PC-3 (cell line): ENCODE measurements at regions not wholly inside any gene's neighbourhood (a gene's known extent, or its start where the extent isn't known, plus 50 kb on each side); places are given as distances from the start of the nearest gene placed in this dataset.

Source experiments
- ATAC-seq: fragments of 200-7000 bp; cut with Tn5 transposase; 2 replicates; pipeline ENCODE4 v1.9.1; 2020; ENCODE audit warnings: mild to moderate bottlenecking, moderate library complexity
- BruUV-seq: library from RNA; stranded (reverse); fragments of 400-500 nt; replicated peaks from 2 replicates; lab custom pipeline; 2021; lab: Mats Ljungman, UMichigan
- CTCF ChIA-PET: fragments of 300-600 bp; sonication (Branson Sonifier 250); formaldehyde crosslinking; loops from one replicate; lab custom pipeline; 2022; ENCODE audit warnings: antibody characterized with exemption; lab: Charles Lee
- POLR2A ChIA-PET: fragments of 300-600 bp; sonication (Branson Sonifier 250); formaldehyde crosslinking; loops from one replicate; lab custom pipeline; 2022; ENCODE audit warnings: antibody characterized with exemption; ENCODE audit not compliant: unreplicated experiment; lab: Charles Lee
- DNase-seq: peaks from one replicate; pipeline ENCODE4 v3.0.0-alpha.2; 2015
- H2AFZ ChIP-seq: fragments of 300-600 bp; sonication (generic); 2 replicates; pipeline ENCODE4 v1.6.0; 2016; ENCODE audit warnings: antibody characterized with exemption, low read length
- H3F3A ChIP-seq: fragments of 300-600 bp; sonication (generic); one replicate; pipeline ENCODE4 v1.6.0; 2017; ENCODE audit warnings: antibody characterized with exemption, low read length, control low read depth, mild to moderate bottlenecking; ENCODE audit not compliant: unreplicated experiment
- H3K27ac ChIP-seq: fragments of 300-600 bp; sonication (generic); 2 replicates; pipeline ENCODE4 v1.5.1; 2016; ENCODE audit warnings: mild to moderate bottlenecking, low read length
- H3K27me3 ChIP-seq: fragments of 300-600 bp; sonication (generic); 2 replicates; pipeline ENCODE4 v1.6.1; 2016; ENCODE audit warnings: low read length, mixed read lengths
- H3K36me3 ChIP-seq: fragments of 300-600 bp; sonication (generic); 2 replicates; pipeline ENCODE4 v1.6.1; 2016; ENCODE audit warnings: low read depth, mixed run types, low read length, mixed read lengths
- H3K4me1 ChIP-seq: fragments of 300-600 bp; sonication (generic); 2 replicates; pipeline ENCODE4 v1.5.1; 2016; ENCODE audit warnings: low read length; ENCODE audit not compliant: insufficient read depth
- H3K4me2 ChIP-seq: fragments of 300-600 bp; sonication (generic); 2 replicates; pipeline ENCODE4 v1.6.0; 2016; ENCODE audit warnings: low read length
- H3K4me3 ChIP-seq: fragments of 300-600 bp; sonication (generic); 2 replicates; pipeline ENCODE4 v1.5.1; 2016; ENCODE audit warnings: mild to moderate bottlenecking, low read length, mixed read lengths
- H3K79me2 ChIP-seq: fragments of 300-600 bp; sonication (generic); 2 replicates; pipeline ENCODE4 v1.6.1; 2017; ENCODE audit warnings: low read length, mixed read lengths
- H3K9ac ChIP-seq: fragments of 300-600 bp; sonication (generic); 2 replicates; pipeline ENCODE4 v1.6.0; 2016; ENCODE audit warnings: mild to moderate bottlenecking, low read length
- H3K9me2 ChIP-seq: fragments of 300-600 bp; sonication (generic); replicated peaks from 2 replicates; pipeline ENCODE4 v1.6.1; 2016; ENCODE audit warnings: mixed run types, low read length, mixed read lengths
- H3K9me3 ChIP-seq: fragments of 300-600 bp; sonication (generic); 2 replicates; pipeline ENCODE4 v1.6.1; 2016; ENCODE audit warnings: low read length, mixed read lengths
- H4K20me1 ChIP-seq: fragments of 300-600 bp; sonication (generic); 2 replicates; pipeline ENCODE4 v1.6.1; 2016; ENCODE audit warnings: low read length, mixed read lengths
- EZH2 ChIP-seq: fragments of 300-600 bp; sonication (generic); IDR thresholded peaks from one replicate; pipeline ENCODE4 v1.6.1; 2017; ENCODE audit warnings: antibody characterized with exemption, mild to moderate bottlenecking, low read length; ENCODE audit not compliant: unreplicated experiment
- EZH2phosphoT487 ChIP-seq: fragments of 300-600 bp; sonication (generic); IDR thresholded peaks from 2 replicates; pipeline ENCODE4 v1.6.1; 2018; ENCODE audit warnings: mild to moderate bottlenecking, antibody characterized with exemption, low read length, borderline replicate concordance
- intact Hi-C: fragments of 100-400 bp; cut with micrococcal nuclease; formaldehyde crosslinking; loops from 2 replicates; pipeline ENCODE4 v1.9.0; 2023
- TF ChIP-seq, protein P1 (sequence below): fragments of 300-600 bp; sonication (generic); conservative IDR thresholded peaks from 2 replicates; pipeline ENCODE4 v1.5.1; 2017; ENCODE audit warnings: antibody characterized with exemption, low read depth, mild to moderate bottlenecking, low read length

DNA sequence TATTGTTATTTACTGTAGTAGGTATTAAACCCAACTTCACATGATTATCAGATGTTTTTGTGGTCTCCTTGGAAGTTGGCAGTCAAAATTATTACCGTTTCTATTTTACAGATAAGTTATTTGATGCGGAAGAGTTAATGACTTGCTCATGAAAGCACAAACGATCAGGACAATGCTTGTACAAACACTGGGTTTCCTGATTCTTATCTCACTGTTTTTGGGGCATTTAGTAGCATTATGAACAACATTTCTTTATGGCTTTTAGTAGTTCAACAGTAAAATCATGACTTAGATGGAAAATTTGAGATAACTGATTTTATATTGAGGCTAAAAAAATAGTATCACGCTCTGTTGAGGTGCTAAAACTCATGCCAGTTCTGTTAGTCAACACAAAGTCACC is 361.5 kb upstream of the MBL2 start:
- DNase-seq, result no peak
- Histone ChIP-seq H3K27ac (no peak overlapping the region), H3K79me2 (no peaks in the 10 kb centered on the region), H3K9me2 (no peaks in the 10 kb centered on the region), H3K9me3 (no peaks in the 10 kb centered on the region), H3K4me1 (no peaks in the 10 kb centered on the region), H2AFZ (no peak overlapping the region), H4K20me1 (no peaks in the 10 kb centered on the region), H3K4me2 (no peak overlapping the region), H3F3A (no peaks in the 10 kb centered on the region), H3K36me3 (no peaks in the 10 kb centered on the region), H3K27me3 (0 out of 2 replicates have a peak, but pooled peaks cover 4% of the 10 kb centered on the region), H3K9ac (no peak overlapping the region), H3K4me3 (no peak overlapping the region)
- no peak for TF ChIP-seq EZH2
- TF ChIP-seq, protein P1, sequence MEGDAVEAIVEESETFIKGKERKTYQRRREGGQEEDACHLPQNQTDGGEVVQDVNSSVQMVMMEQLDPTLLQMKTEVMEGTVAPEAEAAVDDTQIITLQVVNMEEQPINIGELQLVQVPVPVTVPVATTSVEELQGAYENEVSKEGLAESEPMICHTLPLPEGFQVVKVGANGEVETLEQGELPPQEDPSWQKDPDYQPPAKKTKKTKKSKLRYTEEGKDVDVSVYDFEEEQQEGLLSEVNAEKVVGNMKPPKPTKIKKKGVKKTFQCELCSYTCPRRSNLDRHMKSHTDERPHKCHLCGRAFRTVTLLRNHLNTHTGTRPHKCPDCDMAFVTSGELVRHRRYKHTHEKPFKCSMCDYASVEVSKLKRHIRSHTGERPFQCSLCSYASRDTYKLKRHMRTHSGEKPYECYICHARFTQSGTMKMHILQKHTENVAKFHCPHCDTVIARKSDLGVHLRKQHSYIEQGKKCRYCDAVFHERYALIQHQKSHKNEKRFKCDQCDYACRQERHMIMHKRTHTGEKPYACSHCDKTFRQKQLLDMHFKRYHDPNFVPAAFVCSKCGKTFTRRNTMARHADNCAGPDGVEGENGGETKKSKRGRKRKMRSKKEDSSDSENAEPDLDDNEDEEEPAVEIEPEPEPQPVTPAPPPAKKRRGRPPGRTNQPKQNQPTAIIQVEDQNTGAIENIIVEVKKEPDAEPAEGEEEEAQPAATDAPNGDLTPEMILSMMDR, result no peak
- no peak for TF ChIP-seq EZH2phosphoT487
- 0 out of 2 replicates have a peak, but pooled peaks have one; percentile 18 for ATAC-seq
- CTCF ChIA-PET, result no interaction called here
- intact Hi-C loops, result no loop called here
- BruUV-seq, result no TSS peak
- POLR2A ChIA-PET, result no interaction called here

DNA sequence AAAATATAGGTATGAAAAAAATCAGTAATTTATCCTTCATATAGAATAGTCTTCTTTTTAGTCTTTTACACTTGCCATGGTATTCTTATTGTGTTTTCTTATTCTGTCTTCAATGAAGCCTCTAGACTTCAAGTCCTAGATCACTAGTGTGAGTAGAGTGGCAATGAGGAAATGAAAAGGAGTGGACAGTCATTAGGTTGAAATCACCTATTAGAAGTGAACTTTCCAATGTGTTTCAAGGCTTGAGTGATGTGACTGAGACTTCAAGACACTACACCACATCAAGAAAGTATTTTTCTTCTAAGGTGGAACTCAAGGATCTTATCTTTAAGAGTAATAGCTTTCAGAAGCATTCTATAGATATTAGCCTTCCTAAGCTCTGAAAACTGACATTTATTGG is 357.8 kb upstream of the MBL2 start:
- CTCF ChIA-PET, result no interaction called here
- H3K79me2 ChIP-seq, result no peaks in the 10 kb centered on the region
- H3K9me3 ChIP-seq, result no peaks in the 10 kb centered on the region
- H3K36me3 ChIP-seq, result no peaks in the 10 kb centered on the region
- no peak overlapping the region for H3K27ac ChIP-seq
- H3K27me3 ChIP-seq, result 0 out of 2 replicates have a peak, but pooled peaks cover 4% of the 10 kb centered on the region
- BruUV-seq, result no TSS peak
- TF ChIP-seq EZH2phosphoT487, result 0 out of 2 replicates have a peak, but pooled peaks have one; percentile 8
- no peak for TF ChIP-seq EZH2
- intact Hi-C loops, result no loop called here
- H3K4me2 ChIP-seq, result no peak overlapping the region
- H2AFZ ChIP-seq, result no peak overlapping the region
- no peaks in the 10 kb centered on the region for H3F3A ChIP-seq
- H3K4me3 ChIP-seq, result no peak overlapping the region
- POLR2A ChIA-PET, result no interaction called here
- ATAC-seq, result no peak
- H3K9ac ChIP-seq, result no peak overlapping the region
- H4K20me1 ChIP-seq, result no peaks in the 10 kb centered on the region
- no peak for DNase-seq
- no peaks in the 10 kb centered on the region for H3K4me1 ChIP-seq
- no peaks in the 10 kb centered on the region for H3K9me2 ChIP-seq

DNA sequence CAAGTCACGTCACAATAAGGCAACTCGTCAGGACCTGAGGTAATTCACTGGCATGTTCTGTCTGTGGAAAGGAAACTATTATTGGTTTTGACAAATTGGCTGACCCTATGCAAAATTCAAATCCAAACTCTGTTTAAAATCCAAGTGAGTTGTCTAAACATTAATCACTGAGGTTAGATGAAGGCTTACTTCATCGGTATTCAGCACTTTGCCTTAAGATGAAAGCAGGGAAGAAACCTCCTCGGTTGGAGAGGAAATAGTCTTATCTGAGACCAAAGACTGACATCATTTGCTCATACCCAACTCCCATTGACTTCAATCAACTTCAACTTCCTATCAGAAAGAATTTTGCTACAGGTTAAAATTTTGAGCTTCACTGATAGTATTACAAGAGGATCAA is 355.1 kb upstream of the MBL2 start:
- ChIA-PET CTCF (no interaction called here), POLR2A (no interaction called here)
- no peak overlapping the region for H3K27ac ChIP-seq
- no peaks in the 10 kb centered on the region for H3F3A ChIP-seq
- no peaks in the 10 kb centered on the region for H3K9me2 ChIP-seq
- BruUV-seq, result no TSS peak
- no peaks in the 10 kb centered on the region for H3K79me2 ChIP-seq
- no peaks in the 10 kb centered on the region for H3K36me3 ChIP-seq
- H3K9ac ChIP-seq, result no peak overlapping the region
- H3K9me3 ChIP-seq, result no peaks in the 10 kb centered on the region
- 0 out of 2 replicates have a peak, but pooled peaks cover 4% of the 10 kb centered on the region for H3K27me3 ChIP-seq
- TF ChIP-seq, protein P1, result no peak
- TF ChIP-seq EZH2phosphoT487 (no peak), EZH2 (no peak)
- no peak overlapping the region for H3K4me2 ChIP-seq
- no peak for DNase-seq
- no peak for ATAC-seq
- intact Hi-C loops, result no loop called here
- H3K4me1 ChIP-seq, result no peaks in the 10 kb centered on the region
- H2AFZ ChIP-seq, result no peak overlapping the region
- no peaks in the 10 kb centered on the region for H4K20me1 ChIP-seq
- H3K4me3 ChIP-seq, result no peak overlapping the region
